Stomach (tissue), 8 donors: ENCODE measurements at regions not wholly inside any gene's neighbourhood (a gene's known extent, or its start where the extent isn't known, plus 50 kb on each side); places are given as distances from the start of the nearest gene placed in this dataset.

ENCODE experiments used
- DNase-seq, 2 donors: peaks; one replicate each; pipeline versions ENCODE4 v3.0.0 to v3.0.0-alpha.2; 2013 to 2019
- H3K27ac ChIP-seq, 5 donors: fragments of 200-600 bp in 4 of 5; sonication (generic) in 4 of 5; one replicate each; pipeline ENCODE4 v1.5.1; 2013 to 2019; ENCODE audit warnings: mild to moderate bottlenecking in 1 of 5, moderate library complexity in 1 of 5
- H3K27me3 ChIP-seq, 3 donors: fragments of 200-600 bp; sonication (generic); one replicate each; pipeline ENCODE4 v1.5.1; 2017 to 2019; ENCODE audit warnings: mixed run types in 1 of 3
- H3K36me3 ChIP-seq, 4 donors: fragments of 200-600 bp; sonication (generic); 1 replicate in 3 of 4; 2 replicates in 1 of 4; pipeline ENCODE4 v1.5.1; 2016 to 2019
- H3K4me1 ChIP-seq, 4 donors: fragments of 200-600 bp; sonication (generic); one replicate each; pipeline ENCODE4 v1.5.1; 2016 to 2019
- H3K4me3 ChIP-seq, 4 donors: fragments of 200-600 bp; sonication (generic) in 3 of 4; one replicate each; pipeline ENCODE4 v1.5.1; 2016 to 2019; ENCODE audit warnings: mild to moderate bottlenecking in 1 of 4
- H3K9me3 ChIP-seq, 4 donors: fragments of 200-600 bp; sonication (generic); one replicate each; pipeline ENCODE4 v1.5.1; 2016 to 2019
- CTCF ChIP-seq, 7 experiments: fragments of 450-650 bp in 4 of 7; fragments of 200-600 bp in 3 of 7; sonication (generic) in 3 of 7; IDR thresholded peaks; one replicate each; pipeline ENCODE4 v1.5.1; 2016 to 2019; ENCODE audit warnings: antibody characterized with exemption in 7 of 7, control low read depth in 2 of 7, mild to moderate bottlenecking in 1 of 7
- EP300 ChIP-seq: sonication (generic); formaldehyde crosslinking; IDR thresholded peaks from one replicate; pipeline ENCODE4 v1.6.1; 2017; ENCODE audit warnings: antibody characterized with exemption
- POLR2A ChIP-seq, 4 donors: fragments of 450-650 bp; IDR thresholded peaks; one replicate each; pipeline ENCODE4 v1.6.1; 2016; ENCODE audit warnings: antibody characterized with exemption in 4 of 4, control low read depth in 2 of 4, mild to moderate bottlenecking in 1 of 4, moderate library complexity in 1 of 4
- POLR2AphosphoS5 ChIP-seq, 3 donors: sonication (generic); formaldehyde crosslinking; IDR thresholded peaks; one replicate each; pipeline ENCODE4 v1.6.1; 2016; ENCODE audit warnings: antibody characterized with exemption in 3 of 3
- WGBS, 5 donors: extraction: QIAGEN DNeasy Blood & Tissue Kit in 3 of 5; methylation state at CpG; one replicate each; pipeline versions ENCODE4 v1.1.5 to v1.1.7; 2013 to 2018; 5-methylcytosine and 5-hydroxymethylcytosine counted together
- intact Hi-C: fragments of 100-400 bp; cut with DNase I; formaldehyde crosslinking; loops from one replicate; pipeline ENCODE4 v1.15.1; 2023; ENCODE audit warnings: low total_unique reads
- donor health status: healthy with polysubstance abuse.
- donor health status: Bipolar disorder and iron deficiency.
- donor health status: healthy.

- intact Hi-C loops, result no loop called here
- 83 to 93% (median 92%) methylated on average over 8 of the region's 8 CpGs for WGBS, 5 donors
- DNase-seq, result no peak
- Histone ChIP-seq H3K4me1 (peaks cover 0 to 11% (median 5%) of the 10 kb centered on the region in 4 donors), H3K27me3 (peaks cover 0 to 63% (median 13%) of the 10 kb centered on the region in 3 donors), H3K4me3 (no peak overlapping the region), H3K9me3 (no peaks in the 10 kb centered on the region), H3K27ac (no peak overlapping the region), H3K36me3 (no peaks in the 10 kb centered on the region)
- TF ChIP-seq POLR2AphosphoS5 (IDR thresholded peaks at IDR 0.05) (no peak), EP300 (no peak)
These were observed 81.8 kb upstream of the TBC1D3K start for GRCh38 chr17:37842401-37842800.

- TF ChIP-seq POLR2A (IDR thresholded peaks at IDR 0.05) (no peak), CTCF (IDR thresholded peaks at IDR 0.05) (no peak), EP300 (no peak), POLR2AphosphoS5 (IDR thresholded peaks at IDR 0.05) (no peak)
- 64 to 76% (median 71%) methylated on average over 1 of the region's 1 CpG for whole genome bisulfite sequencing, 5 donors
- H3K9me3 ChIP-seq, result no peaks in the 10 kb centered on the region
- peaks cover 0 to 63% (median 13%) of the 10 kb centered on the region in 3 donors for H3K27me3 ChIP-seq
- no peak overlapping the region for H3K4me3 ChIP-seq
- intact Hi-C loops, result no loop called here
- no peak for DNase-seq
- peaks cover 0 to 11% (median 5%) of the 10 kb centered on the region in 4 donors for H3K4me1 ChIP-seq
- no peak overlapping the region for H3K27ac ChIP-seq
- no peaks in the 10 kb centered on the region for H3K36me3 ChIP-seq
These were observed 83.0 kb upstream of the TBC1D3K start for GRCh38 chr17:37841232-37841631.

GRCh38 chr17:37840576-37840975, 83.6 kb upstream of the TBC1D3K start:
- TF ChIP-seq POLR2AphosphoS5 (IDR thresholded peaks at IDR 0.05) (no peak), POLR2A (IDR thresholded peaks at IDR 0.05) (no peak), CTCF (IDR thresholded peaks at IDR 0.05) (no peak), EP300 (no peak)
- Histone ChIP-seq H3K36me3 (no peaks in the 10 kb centered on the region), H3K4me3 (no peak overlapping the region), H3K4me1 (peaks cover 0 to 11% (median 5%) of the 10 kb centered on the region in 4 donors), H3K27me3 (peaks cover 0 to 64% (median 13%) of the 10 kb centered on the region in 3 donors), H3K9me3 (no peaks in the 10 kb centered on the region), H3K27ac (no peak overlapping the region)
- WGBS, 5 donors, result 89 to 96% (median 94%) methylated on average over 7 of the region's 7 CpGs
- intact Hi-C loops, result no loop called here
- no peak for DNase-seq

GRCh38 chr17:37839196-37839978, 84.8 kb upstream of the TBC1D3K start:
- intact Hi-C loops, result no loop called here
- Histone ChIP-seq H3K9me3 (no peaks in the 10 kb centered on the region), H3K27me3 (peaks cover 0 to 54% (median 6%) of the 10 kb centered on the region in 3 donors), H3K4me3 (no peak overlapping the region), H3K4me1 (peaks cover 0 to 5% (median 2%) of the 10 kb centered on the region in 4 donors), H3K27ac (no peak overlapping the region), H3K36me3 (no peaks in the 10 kb centered on the region)
- no peak for DNase-seq
- TF ChIP-seq CTCF (IDR thresholded peaks at IDR 0.05) (no peak), POLR2A (IDR thresholded peaks at IDR 0.05) (no peak), EP300 (no peak), POLR2AphosphoS5 (IDR thresholded peaks at IDR 0.05) (no peak)
- WGBS, 5 donors, result 72 to 81% (median 79%) methylated on average over 10 to 14 of the region's 14 CpGs

- Histone ChIP-seq H3K9me3 (no peaks in the 10 kb centered on the region), H3K4me1 (no peaks in the 10 kb centered on the region), H3K27ac (no peak overlapping the region), H3K4me3 (no peak overlapping the region), H3K27me3 (peaks cover 0 to 43% (median 3%) of the 10 kb centered on the region in 3 donors), H3K36me3 (no peaks in the 10 kb centered on the region)
- DNase-seq, result no peak
- intact Hi-C loops, result no loop called here
- WGBS, 5 donors, result 74 to 88% (median 83%) methylated on average over 8 of the region's 8 CpGs
- TF ChIP-seq POLR2AphosphoS5 (IDR thresholded peaks at IDR 0.05) (no peak), CTCF (IDR thresholded peaks at IDR 0.05) (no peak), EP300 (no peak), POLR2A (IDR thresholded peaks at IDR 0.05) (no peak)
These were observed 85.9 kb upstream of the TBC1D3K start for GRCh38 chr17:37838276-37838675.
